Fibroblast of villous mesenchyme (primary cell): ENCODE measurements at regions not wholly inside any gene's neighbourhood (a gene's known extent, or its start where the extent isn't known, plus 50 kb on each side); places are given as distances from the start of the nearest gene placed in this dataset.

Source experiments
- DNase-seq: peaks from one replicate; pipeline ENCODE4 v3.0.0-alpha.2; 2010; ENCODE audit warnings: low read depth
- H3K4me3 ChIP-seq: 2 replicates; pipeline ENCODE4 v1.5.1; 2011; ENCODE audit warnings: low read depth, mild to moderate bottlenecking, low read length
- TF ChIP-seq, protein P1 (sequence below): IDR thresholded peaks from 2 replicates; pipeline ENCODE4 v1.5.1; 2012; ENCODE audit warnings: low read depth, mild to moderate bottlenecking, low read length; ENCODE audit not compliant: insufficient read depth

- no peak overlapping the region for H3K4me3 ChIP-seq
- TF ChIP-seq, protein P1, sequence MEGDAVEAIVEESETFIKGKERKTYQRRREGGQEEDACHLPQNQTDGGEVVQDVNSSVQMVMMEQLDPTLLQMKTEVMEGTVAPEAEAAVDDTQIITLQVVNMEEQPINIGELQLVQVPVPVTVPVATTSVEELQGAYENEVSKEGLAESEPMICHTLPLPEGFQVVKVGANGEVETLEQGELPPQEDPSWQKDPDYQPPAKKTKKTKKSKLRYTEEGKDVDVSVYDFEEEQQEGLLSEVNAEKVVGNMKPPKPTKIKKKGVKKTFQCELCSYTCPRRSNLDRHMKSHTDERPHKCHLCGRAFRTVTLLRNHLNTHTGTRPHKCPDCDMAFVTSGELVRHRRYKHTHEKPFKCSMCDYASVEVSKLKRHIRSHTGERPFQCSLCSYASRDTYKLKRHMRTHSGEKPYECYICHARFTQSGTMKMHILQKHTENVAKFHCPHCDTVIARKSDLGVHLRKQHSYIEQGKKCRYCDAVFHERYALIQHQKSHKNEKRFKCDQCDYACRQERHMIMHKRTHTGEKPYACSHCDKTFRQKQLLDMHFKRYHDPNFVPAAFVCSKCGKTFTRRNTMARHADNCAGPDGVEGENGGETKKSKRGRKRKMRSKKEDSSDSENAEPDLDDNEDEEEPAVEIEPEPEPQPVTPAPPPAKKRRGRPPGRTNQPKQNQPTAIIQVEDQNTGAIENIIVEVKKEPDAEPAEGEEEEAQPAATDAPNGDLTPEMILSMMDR = no peak
- no peak for DNase-seq
Measured at GRCh38 chr20:56845546-56846086, 216.5 kb downstream of the TFAP2C start.

- TF ChIP-seq, protein P1 = no peak
- DNase-seq = no peak
- no peak overlapping the region for H3K4me3 ChIP-seq
Measured at GRCh38 chr20:56848561-56848960, 219.5 kb downstream of the TFAP2C start.

DNA sequence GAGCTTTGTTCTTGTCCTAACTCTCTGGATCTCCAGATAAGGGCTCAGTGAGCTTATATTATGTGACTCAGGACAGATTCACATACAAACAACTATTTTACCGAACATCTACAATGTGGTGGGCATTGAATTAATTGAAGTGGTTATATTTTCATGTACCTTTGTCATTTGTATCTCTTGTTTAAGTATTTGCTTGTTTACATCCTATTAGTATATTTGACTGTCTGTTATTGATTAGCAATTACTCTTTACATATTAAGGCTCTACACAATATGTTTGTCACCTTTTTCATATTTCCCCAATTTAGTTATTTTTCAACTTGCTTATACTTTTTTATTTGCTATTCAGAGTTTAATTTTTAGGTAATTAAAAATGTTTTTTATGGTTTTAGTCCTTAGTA lies 222.4 kb downstream of the TFAP2C start:
- TF ChIP-seq, protein P1 = no peak
- no peak for DNase-seq
- no peak overlapping the region for H3K4me3 ChIP-seq

DNA sequence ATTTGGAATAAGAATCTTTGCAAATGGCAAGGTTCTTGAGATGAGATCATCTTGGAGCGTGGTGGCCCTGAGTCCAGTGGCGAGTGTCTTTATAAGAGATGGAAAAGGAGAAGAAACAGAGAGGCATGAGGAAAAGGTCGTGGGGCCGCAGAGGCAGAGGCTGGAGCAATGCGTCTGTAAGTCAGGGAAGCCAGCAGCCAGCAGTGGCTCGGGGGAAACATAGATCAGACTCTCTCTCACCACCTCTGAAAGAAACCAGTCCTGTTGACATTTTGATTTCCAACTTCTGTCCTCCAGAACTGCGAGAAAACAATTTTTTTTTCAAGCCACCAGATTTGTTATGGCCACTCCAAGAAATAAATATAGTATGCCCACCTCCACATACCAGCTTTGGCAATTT lies 226.6 kb downstream of the TFAP2C start:
- no peak overlapping the region for H3K4me3 ChIP-seq
- TF ChIP-seq, protein P1 = no peak
- peak; percentile 24 for DNase-seq

DNA sequence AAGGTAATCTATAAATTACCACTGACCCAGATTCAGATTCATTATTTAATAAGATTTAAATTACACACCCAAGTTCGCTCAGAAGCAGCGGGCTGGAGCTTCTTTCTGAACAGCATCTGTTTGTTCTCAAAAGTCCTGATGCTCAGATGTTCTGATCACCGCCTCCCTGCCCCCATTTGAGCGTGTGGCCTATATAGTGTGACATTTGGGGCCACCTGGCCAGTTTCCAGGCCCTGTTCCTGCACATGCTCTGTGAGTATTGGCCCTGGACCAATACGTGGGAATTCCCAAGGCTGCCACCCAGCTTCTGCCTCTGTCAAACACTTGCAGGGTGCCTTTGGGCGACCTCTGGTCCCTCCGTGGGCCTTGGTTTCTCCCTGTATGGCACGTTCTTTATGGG lies 228.8 kb downstream of the TFAP2C start:
- TF ChIP-seq, protein P1 = no peak
- H3K4me3 ChIP-seq = no peak overlapping the region
- DNase-seq = no peak

GRCh38 chr20:56859039-56859800 lies 230.1 kb downstream of the TFAP2C start:
- TF ChIP-seq, protein P1 = no peak
- no peak overlapping the region for H3K4me3 ChIP-seq
- no peak for DNase-seq
